HUES64 (cell line): ENCODE measurements at regions not wholly inside any gene's neighbourhood (a gene's known extent, or its start where the extent isn't known, plus 50 kb on each side); places are given as distances from the start of the nearest gene placed in this dataset.

ENCODE experiments used
- H3K27ac ChIP-seq: 2 replicates; pipeline ENCODE4 v1.7.0; 2013; ENCODE audit warnings: low read depth, low read length, inconsistent platforms
- H3K27me3 ChIP-seq: 2 replicates; pipeline ENCODE4 v1.6.1; 2013; ENCODE audit warnings: mild to moderate bottlenecking, low read length; ENCODE audit not compliant: insufficient read depth
- H3K36me3 ChIP-seq: 2 replicates; pipeline ENCODE4 v1.6.1; 2013; ENCODE audit warnings: mild to moderate bottlenecking, low read length; ENCODE audit not compliant: insufficient read depth
- H3K4me1 ChIP-seq: 2 replicates; pipeline ENCODE4 v1.6.1; 2013; ENCODE audit warnings: mild to moderate bottlenecking, low read length, moderate library complexity; ENCODE audit not compliant: insufficient read depth
- H3K4me3 ChIP-seq: 2 replicates; pipeline ENCODE4 v1.5.1; 2013; ENCODE audit warnings: mild to moderate bottlenecking, low read length, moderate library complexity
- H3K9ac ChIP-seq: 2 replicates; pipeline ENCODE4 v1.6.1; 2013; ENCODE audit warnings: mild to moderate bottlenecking, low read depth, low read length
- H3K9me3 ChIP-seq: 2 replicates; pipeline ENCODE4 v1.6.1; 2013; ENCODE audit warnings: low read depth, low read length; ENCODE audit not compliant: insufficient read depth
- WGBS: fragments of 150-250, 120-280 bp; methylation state at CpG from one replicate; pipeline ENCODE4 v1.1.7; 2013; ENCODE audit warnings: missing lambda C conversion rate; 5-methylcytosine and 5-hydroxymethylcytosine counted together

DNA sequence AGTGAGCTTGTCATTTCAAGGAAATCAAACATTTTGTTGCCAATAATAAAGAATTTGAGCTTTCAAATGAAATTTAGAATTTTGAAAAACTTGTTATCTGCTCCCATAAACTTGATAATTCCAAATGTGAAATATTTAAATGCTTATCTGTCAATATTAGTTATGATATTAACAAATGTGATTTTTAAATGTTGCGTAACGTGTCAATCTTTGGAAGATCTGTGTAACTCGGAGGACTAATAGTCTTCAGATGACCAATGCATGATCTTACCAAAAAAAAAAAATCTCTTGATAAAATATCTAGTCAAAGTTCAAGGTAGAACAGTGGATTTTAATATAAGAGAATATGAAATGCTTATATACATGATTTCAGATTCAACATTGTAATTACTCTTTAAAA is 274.5 kb upstream of the HSF2 start:
- H3K9ac ChIP-seq = no peak overlapping the region
- H3K4me3 ChIP-seq = no peak overlapping the region
- H3K27ac ChIP-seq = no peak overlapping the region
- no peaks in the 10 kb centered on the region for H3K36me3 ChIP-seq
- H3K4me1 ChIP-seq = no peaks in the 10 kb centered on the region
- H3K27me3 ChIP-seq = no peaks in the 10 kb centered on the region
- 100% methylated on average over 2 of the region's 3 CpGs for WGBS
- no peaks in the 10 kb centered on the region for H3K9me3 ChIP-seq

- no peaks in the 10 kb centered on the region for H3K36me3 ChIP-seq
- H3K9me3 ChIP-seq = no peaks in the 10 kb centered on the region
- WGBS = 89% methylated on average over 3 of the region's 3 CpGs
Observed at GRCh38 chr6:122126894-122127293, 272.6 kb upstream of the HSF2 start.

DNA sequence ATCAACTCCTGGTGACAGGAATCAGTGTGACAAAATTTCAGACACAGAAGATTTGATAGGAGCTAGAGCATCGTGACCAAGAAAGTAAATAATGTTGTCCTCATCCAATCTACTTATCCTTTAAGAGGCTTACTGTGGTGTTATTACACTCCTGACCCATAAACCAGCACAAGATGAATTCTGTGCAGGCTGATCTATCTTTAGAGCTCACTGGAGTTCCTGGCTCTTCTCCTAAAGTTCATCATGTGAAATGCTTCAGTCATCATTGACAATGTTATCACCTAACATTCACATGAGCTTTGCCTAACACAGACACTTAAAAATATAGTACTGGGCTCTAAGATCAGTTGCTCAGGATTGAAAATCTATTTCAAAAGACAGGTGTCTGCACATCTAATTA is 271.0 kb upstream of the HSF2 start:
- H3K4me3 ChIP-seq = no peak overlapping the region
- H3K27ac ChIP-seq = no peak overlapping the region
- WGBS = 100% methylated on average over 1 of the region's 1 CpG

More at GRCh38 chr6:122126894-122127293, 272.6 kb upstream of the HSF2 start:
- H3K9ac ChIP-seq = no peak overlapping the region
- H3K27ac ChIP-seq = no peak overlapping the region
- H3K4me3 ChIP-seq = no peak overlapping the region
- H3K4me1 ChIP-seq = no peaks in the 10 kb centered on the region
- no peaks in the 10 kb centered on the region for H3K27me3 ChIP-seq

DNA sequence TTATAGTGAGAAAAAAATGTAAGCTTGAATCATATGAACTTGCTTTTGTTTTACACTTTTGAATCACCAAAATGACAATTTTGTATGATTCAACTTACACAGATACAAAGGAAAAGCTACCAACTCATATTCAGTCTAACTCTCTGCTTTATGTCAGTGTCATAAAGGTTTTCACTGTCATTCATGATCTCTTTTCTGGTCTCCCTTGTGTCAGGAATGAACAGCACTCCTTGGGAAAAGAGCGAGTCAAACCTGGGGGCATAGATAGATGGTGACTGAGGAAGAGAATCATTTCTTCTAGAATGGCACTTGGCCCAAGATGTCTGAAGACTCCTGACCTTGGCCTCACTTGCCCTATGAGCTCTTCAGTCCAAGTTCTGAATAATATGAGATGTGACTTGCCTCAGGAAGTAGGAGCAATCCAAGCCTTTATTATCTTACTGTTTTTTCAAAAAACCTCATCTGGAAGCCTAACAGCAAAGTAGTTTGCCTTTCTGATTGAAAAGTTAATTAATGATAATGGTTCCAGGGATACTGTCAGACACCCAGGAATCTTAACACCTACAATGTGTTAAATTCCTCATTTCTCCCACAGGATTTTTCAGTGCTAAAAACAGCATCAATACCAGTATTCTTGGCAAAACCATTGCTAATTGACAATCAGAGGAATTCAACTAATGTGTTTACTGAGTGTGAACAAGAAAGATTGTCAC is 270.0 kb upstream of the HSF2 start:
- H3K27me3 ChIP-seq = no peaks in the 10 kb centered on the region
- no peaks in the 10 kb centered on the region for H3K4me1 ChIP-seq
- no peaks in the 10 kb centered on the region for H3K36me3 ChIP-seq
- no peak overlapping the region for H3K9ac ChIP-seq
- 85% methylated on average over 1 of the region's 1 CpG for WGBS
- H3K4me3 ChIP-seq = no peak overlapping the region
- H3K9me3 ChIP-seq = no peaks in the 10 kb centered on the region
- H3K27ac ChIP-seq = no peak overlapping the region

More for the DNA sequence above, 271.0 kb upstream of the HSF2 start:
- Histone ChIP-seq H3K4me1 (no peaks in the 10 kb centered on the region), H3K27me3 (no peaks in the 10 kb centered on the region), H3K9me3 (no peaks in the 10 kb centered on the region), H3K36me3 (no peaks in the 10 kb centered on the region), H3K9ac (no peak overlapping the region)

- Histone ChIP-seq H3K27me3 (no peaks in the 10 kb centered on the region), H3K4me3 (no peak overlapping the region), H3K9ac (no peak overlapping the region), H3K9me3 (no peaks in the 10 kb centered on the region), H3K27ac (no peak overlapping the region), H3K4me1 (no peaks in the 10 kb centered on the region), H3K36me3 (no peaks in the 10 kb centered on the region)
- WGBS = 82% methylated on average over 3 of the region's 3 CpGs
Observed at GRCh38 chr6:122130026-122130348, 269.5 kb upstream of the HSF2 start.

GRCh38 chr6:122130518-122130917 is 268.9 kb upstream of the HSF2 start:
- no CpG with 5 or more reads among the region's 2 CpGs for WGBS

GRCh38 chr6:122136386-122136785 is 263.1 kb upstream of the HSF2 start:
- WGBS = 98% methylated on average over 1 of the region's 1 CpG
- H3K36me3 ChIP-seq = no peaks in the 10 kb centered on the region
- H3K9me3 ChIP-seq = no peaks in the 10 kb centered on the region
- H3K27ac ChIP-seq = no peak overlapping the region
- no peak overlapping the region for H3K9ac ChIP-seq
- no peaks in the 10 kb centered on the region for H3K4me1 ChIP-seq
- H3K27me3 ChIP-seq = no peaks in the 10 kb centered on the region
- no peak overlapping the region for H3K4me3 ChIP-seq

More at GRCh38 chr6:122130518-122130917, 268.9 kb upstream of the HSF2 start:
- no peak overlapping the region for H3K27ac ChIP-seq
- H3K27me3 ChIP-seq = no peaks in the 10 kb centered on the region
- H3K4me3 ChIP-seq = no peak overlapping the region
- no peaks in the 10 kb centered on the region for H3K36me3 ChIP-seq
- no peaks in the 10 kb centered on the region for H3K9me3 ChIP-seq
- no peaks in the 10 kb centered on the region for H3K4me1 ChIP-seq
- H3K9ac ChIP-seq = no peak overlapping the region

- H3K36me3 ChIP-seq = no peaks in the 10 kb centered on the region
- H3K27me3 ChIP-seq = no peaks in the 10 kb centered on the region
- H3K4me1 ChIP-seq = no peaks in the 10 kb centered on the region
- H3K9me3 ChIP-seq = no peaks in the 10 kb centered on the region
- H3K27ac ChIP-seq = no peak overlapping the region
- H3K9ac ChIP-seq = no peak overlapping the region
- H3K4me3 ChIP-seq = no peak overlapping the region
Observed at GRCh38 chr6:122140031-122140430, 259.4 kb upstream of the HSF2 start.

- Histone ChIP-seq H3K36me3 (no peaks in the 10 kb centered on the region), H3K27ac (no peak overlapping the region), H3K9ac (no peak overlapping the region), H3K27me3 (no peaks in the 10 kb centered on the region), H3K4me1 (no peaks in the 10 kb centered on the region), H3K9me3 (no peaks in the 10 kb centered on the region), H3K4me3 (no peak overlapping the region)
- WGBS = no CpG with 5 or more reads among the region's 2 CpGs
Observed at GRCh38 chr6:122141246-122141645, 258.2 kb upstream of the HSF2 start.

DNA sequence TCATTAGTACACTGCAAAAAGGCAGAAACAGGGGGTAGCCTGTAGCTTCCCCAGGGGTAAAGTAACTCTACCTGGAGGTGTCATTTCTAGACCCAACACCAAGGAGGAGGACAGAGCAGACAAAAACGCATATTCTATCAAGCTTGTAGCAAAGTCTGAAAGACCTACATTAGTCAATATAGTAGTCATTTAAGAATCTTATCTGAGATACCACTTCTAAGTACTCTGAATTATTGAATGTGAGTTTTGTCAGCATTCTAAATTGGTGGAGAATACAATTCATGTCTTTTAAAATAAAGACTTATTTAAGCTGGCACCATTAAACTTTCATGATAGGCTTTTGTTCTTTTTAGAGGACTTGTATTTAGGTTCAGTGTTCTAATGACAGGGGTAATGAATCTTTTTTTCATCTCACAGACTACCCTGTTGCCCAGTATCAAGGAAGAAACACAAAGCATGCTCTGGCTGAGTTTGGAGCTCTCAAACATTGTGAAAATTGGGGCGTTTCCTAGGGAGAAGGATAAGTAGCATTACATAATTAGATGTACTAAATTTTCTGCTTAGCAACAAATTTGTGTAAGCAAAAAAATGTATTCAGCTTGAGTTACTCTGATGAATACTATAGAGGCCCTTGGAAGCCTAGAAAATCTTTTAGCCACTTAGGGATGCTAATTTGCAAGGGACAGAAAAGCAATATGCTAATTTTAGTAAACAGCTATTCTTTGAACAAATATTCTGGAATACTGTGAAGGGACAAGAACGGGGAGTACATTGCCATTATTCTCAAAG is 255.4 kb upstream of the HSF2 start:
- 94% methylated on average over 2 of the region's 3 CpGs for WGBS
- H3K4me3 ChIP-seq = no peak overlapping the region
- no peaks in the 10 kb centered on the region for H3K27me3 ChIP-seq
- no peaks in the 10 kb centered on the region for H3K9me3 ChIP-seq
- H3K27ac ChIP-seq = no peak overlapping the region
- no peaks in the 10 kb centered on the region for H3K4me1 ChIP-seq
- no peaks in the 10 kb centered on the region for H3K36me3 ChIP-seq
- no peak overlapping the region for H3K9ac ChIP-seq

DNA sequence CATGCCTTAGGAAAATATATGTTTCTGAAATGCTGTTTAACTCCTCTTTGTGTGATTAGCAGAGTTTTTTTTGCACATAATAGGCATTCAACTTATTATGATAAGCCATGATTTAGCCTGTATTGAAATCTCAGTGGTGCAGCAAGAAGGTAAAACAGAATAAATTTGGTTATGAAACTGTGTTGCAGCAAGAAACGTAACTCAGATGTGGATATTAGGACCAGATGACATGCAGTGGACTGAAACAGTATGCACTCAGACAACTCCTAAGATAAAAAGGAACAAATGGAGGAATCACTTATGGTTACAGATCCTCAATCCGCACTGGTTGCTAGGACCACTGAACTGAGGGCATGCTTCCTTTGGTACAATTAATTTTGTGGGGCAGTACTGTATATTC is 254.2 kb upstream of the HSF2 start:
- H3K27me3 ChIP-seq = no peaks in the 10 kb centered on the region
- no peaks in the 10 kb centered on the region for H3K36me3 ChIP-seq
- H3K27ac ChIP-seq = no peak overlapping the region
- H3K4me3 ChIP-seq = no peak overlapping the region
- WGBS = 89% methylated on average over 2 of the region's 2 CpGs
- no peak overlapping the region for H3K9ac ChIP-seq
- no peaks in the 10 kb centered on the region for H3K9me3 ChIP-seq
- H3K4me1 ChIP-seq = no peaks in the 10 kb centered on the region
